ENCODE measurements at regions not wholly inside any gene's neighbourhood (a gene's known extent, or its start where the extent isn't known, plus 50 kb on each side); places are given as distances from the start of the nearest gene placed in this dataset.

DNA sequence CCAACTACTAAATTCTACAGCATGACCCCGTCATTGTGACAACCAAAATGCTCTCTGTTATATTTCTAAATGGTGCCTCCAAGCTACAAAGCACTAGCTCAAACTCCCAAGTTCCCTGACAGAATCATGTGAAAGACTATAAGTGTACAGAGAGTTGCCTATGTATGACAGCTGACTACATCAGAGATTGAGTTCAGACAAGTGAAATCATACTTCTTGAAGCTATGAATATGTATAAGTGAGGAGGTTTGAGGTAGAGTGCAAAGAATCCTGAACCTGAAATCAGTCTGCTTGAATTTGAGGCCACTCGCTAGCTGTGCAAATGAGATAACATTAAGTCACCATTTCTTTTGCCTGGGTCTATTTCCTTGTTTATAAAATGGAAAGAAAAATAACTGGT, 63.9 kb upstream of the TP63 start:
- no peaks in the 10 kb centered on the region for H3K4me1 ChIP-seq (ENCODE audit: control insufficient read depth, insufficient read depth, low read length)
- DNase-seq (ENCODE audit: low read depth, low spot score) (no peak), ATAC-seq (no peak)
- no peaks in the 10 kb centered on the region for H3K27me3 ChIP-seq (ENCODE audit: control insufficient read depth, insufficient read depth, low read length)
- no peaks in the 10 kb centered on the region for H3K9me3 ChIP-seq (ENCODE audit: control insufficient read depth, insufficient read depth, low read depth, low read length)
- TF ChIP-seq CTCF (IDR thresholded peaks at IDR 0.05) (no peak), SIN3A (IDR thresholded peaks at IDR 0.05; ENCODE audit: borderline replicate concordance, insufficient read depth, low read depth, low read length) (no peak), TCF7L2 (IDR thresholded peaks at IDR 0.05; ENCODE audit: low read depth, low read length) (no peak)
- in situ Hi-C loops (cut with HindIII; ENCODE audit: low pct_unique_long_range_greater_than_20kb, low sequenced_read_pairs) (no loop called here), intact Hi-C loops (cut with micrococcal nuclease; ENCODE audit: unreplicated experiment) (no loop called here)
- no TSS peak for BruUV-seq (replicated peaks)
- no peak overlapping the region for H3K27ac ChIP-seq (ENCODE audit: low read length)
- no peak overlapping the region for H3K4me3 ChIP-seq (ENCODE audit: low read depth in 2 of 2, low read length in 2 of 2)
- no peaks in the 10 kb centered on the region for H3K36me3 ChIP-seq (ENCODE audit: control insufficient read depth, insufficient read depth, low read length)
- POLR2A ChIA-PET: no interaction called here
- CTCF ChIA-PET: no interaction called here

- H3K27me3 ChIP-seq (ENCODE audit: control insufficient read depth, insufficient read depth, low read length): no peaks in the 10 kb centered on the region
- no peak for TF ChIP-seq SIN3A (IDR thresholded peaks at IDR 0.05; ENCODE audit: borderline replicate concordance, insufficient read depth, low read depth, low read length)
- no peak for TF ChIP-seq POLR2AphosphoS5 (IDR thresholded peaks at IDR 0.05; ENCODE audit: low read depth, low read length)
- TF ChIP-seq TCF7L2 (IDR thresholded peaks at IDR 0.05; ENCODE audit: low read depth, low read length): no peak
- TF ChIP-seq, protein P1, sequence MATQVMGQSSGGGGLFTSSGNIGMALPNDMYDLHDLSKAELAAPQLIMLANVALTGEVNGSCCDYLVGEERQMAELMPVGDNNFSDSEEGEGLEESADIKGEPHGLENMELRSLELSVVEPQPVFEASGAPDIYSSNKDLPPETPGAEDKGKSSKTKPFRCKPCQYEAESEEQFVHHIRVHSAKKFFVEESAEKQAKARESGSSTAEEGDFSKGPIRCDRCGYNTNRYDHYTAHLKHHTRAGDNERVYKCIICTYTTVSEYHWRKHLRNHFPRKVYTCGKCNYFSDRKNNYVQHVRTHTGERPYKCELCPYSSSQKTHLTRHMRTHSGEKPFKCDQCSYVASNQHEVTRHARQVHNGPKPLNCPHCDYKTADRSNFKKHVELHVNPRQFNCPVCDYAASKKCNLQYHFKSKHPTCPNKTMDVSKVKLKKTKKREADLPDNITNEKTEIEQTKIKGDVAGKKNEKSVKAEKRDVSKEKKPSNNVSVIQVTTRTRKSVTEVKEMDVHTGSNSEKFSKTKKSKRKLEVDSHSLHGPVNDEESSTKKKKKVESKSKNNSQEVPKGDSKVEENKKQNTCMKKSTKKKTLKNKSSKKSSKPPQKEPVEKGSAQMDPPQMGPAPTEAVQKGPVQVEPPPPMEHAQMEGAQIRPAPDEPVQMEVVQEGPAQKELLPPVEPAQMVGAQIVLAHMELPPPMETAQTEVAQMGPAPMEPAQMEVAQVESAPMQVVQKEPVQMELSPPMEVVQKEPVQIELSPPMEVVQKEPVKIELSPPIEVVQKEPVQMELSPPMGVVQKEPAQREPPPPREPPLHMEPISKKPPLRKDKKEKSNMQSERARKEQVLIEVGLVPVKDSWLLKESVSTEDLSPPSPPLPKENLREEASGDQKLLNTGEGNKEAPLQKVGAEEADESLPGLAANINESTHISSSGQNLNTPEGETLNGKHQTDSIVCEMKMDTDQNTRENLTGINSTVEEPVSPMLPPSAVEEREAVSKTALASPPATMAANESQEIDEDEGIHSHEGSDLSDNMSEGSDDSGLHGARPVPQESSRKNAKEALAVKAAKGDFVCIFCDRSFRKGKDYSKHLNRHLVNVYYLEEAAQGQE (IDR thresholded peaks at IDR 0.05; ENCODE audit: insufficient read depth in 1 of 2, low read depth in 2 of 2, low read length in 1 of 2): no peak
- no peak for TF ChIP-seq CTCF (IDR thresholded peaks at IDR 0.05)
- H3K36me3 ChIP-seq (ENCODE audit: control insufficient read depth, insufficient read depth, low read length): no peaks in the 10 kb centered on the region
- no peaks in the 10 kb centered on the region for H3K4me1 ChIP-seq (ENCODE audit: control insufficient read depth, insufficient read depth, low read length)
- no peak overlapping the region for H3K4me3 ChIP-seq (ENCODE audit: low read depth in 2 of 2, low read length in 2 of 2)
- DNase-seq (ENCODE audit: low read depth, low spot score) (no peak), ATAC-seq (no peak)
- BruUV-seq (replicated peaks): no TSS peak
- H3K9me3 ChIP-seq (ENCODE audit: control insufficient read depth, insufficient read depth, low read depth, low read length): no peaks in the 10 kb centered on the region
- intact Hi-C loops (cut with micrococcal nuclease; ENCODE audit: unreplicated experiment) (no loop called here), in situ Hi-C loops (cut with HindIII; ENCODE audit: low pct_unique_long_range_greater_than_20kb, low sequenced_read_pairs) (no loop called here)
- POLR2A ChIA-PET: no interaction called here
- CTCF ChIA-PET: no interaction called here
- no peak overlapping the region for H3K27ac ChIP-seq (ENCODE audit: low read length)
These were observed 63.3 kb upstream of the TP63 start for GRCh38 chr3:189567766-189568420.
